Testis (tissue), 2 donors: ENCODE measurements at regions not wholly inside any gene's neighbourhood (a gene's known extent, or its start where the extent isn't known, plus 50 kb on each side); places are given as distances from the start of the nearest gene placed in this dataset.

ENCODE experiments used
- POLR2A ChIP-seq: fragments of 450-650 bp; IDR thresholded peaks from one replicate; pipeline ENCODE4 v1.6.1; 2017; ENCODE audit warnings: antibody characterized with exemption, mild to moderate bottlenecking, moderate library complexity
- TF ChIP-seq, protein P1 (sequence below), 3 experiments: fragments of 450-650 bp in 2 of 3; fragments of 200-600 bp in 1 of 3; sonication (generic) in 1 of 3; IDR thresholded peaks; one replicate each; pipeline ENCODE4 v1.5.1; 2016 to 2019; ENCODE audit warnings: antibody characterized with exemption in 3 of 3, mild to moderate bottlenecking in 2 of 3, moderate library complexity in 1 of 3

DNA sequence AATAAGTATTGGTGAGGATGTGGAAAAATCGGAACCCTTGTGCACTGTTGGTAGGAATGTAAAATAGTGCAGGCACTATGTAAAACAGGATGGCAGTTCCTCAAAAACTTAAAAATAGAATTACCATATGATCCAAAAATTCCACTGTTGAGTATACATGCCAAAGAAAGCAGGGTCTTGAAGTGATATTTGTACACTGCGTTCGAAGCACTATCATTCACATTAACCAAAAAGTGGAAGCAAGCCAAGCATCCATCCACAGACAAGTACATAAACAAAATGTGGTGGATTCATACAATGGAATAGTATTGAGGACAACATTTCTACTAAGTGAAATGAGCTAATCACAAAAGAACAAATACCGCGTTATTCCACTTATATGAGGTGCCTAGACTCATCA is 200.7 kb downstream of the TJP1 start:
- TF ChIP-seq, protein P1, sequence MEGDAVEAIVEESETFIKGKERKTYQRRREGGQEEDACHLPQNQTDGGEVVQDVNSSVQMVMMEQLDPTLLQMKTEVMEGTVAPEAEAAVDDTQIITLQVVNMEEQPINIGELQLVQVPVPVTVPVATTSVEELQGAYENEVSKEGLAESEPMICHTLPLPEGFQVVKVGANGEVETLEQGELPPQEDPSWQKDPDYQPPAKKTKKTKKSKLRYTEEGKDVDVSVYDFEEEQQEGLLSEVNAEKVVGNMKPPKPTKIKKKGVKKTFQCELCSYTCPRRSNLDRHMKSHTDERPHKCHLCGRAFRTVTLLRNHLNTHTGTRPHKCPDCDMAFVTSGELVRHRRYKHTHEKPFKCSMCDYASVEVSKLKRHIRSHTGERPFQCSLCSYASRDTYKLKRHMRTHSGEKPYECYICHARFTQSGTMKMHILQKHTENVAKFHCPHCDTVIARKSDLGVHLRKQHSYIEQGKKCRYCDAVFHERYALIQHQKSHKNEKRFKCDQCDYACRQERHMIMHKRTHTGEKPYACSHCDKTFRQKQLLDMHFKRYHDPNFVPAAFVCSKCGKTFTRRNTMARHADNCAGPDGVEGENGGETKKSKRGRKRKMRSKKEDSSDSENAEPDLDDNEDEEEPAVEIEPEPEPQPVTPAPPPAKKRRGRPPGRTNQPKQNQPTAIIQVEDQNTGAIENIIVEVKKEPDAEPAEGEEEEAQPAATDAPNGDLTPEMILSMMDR (IDR thresholded peaks at IDR 0.05): no peak
- TF ChIP-seq POLR2A: no peak
